ENCODE measurements at regions not wholly inside any gene's neighbourhood (a gene's known extent, or its start where the extent isn't known, plus 50 kb on each side); places are given as distances from the start of the nearest gene placed in this dataset.

GRCh38 chr20:23153696-23154341 lies 67.7 kb upstream of the CD93 start:
- no peak overlapping the region for H3K4me3 ChIP-seq (ENCODE audit: low read depth, low read length)
- no peak for DNase-seq (ENCODE audit: extremely low spot score)
- WGBS, result 84% methylated on average over 4 of the region's 4 CpGs
- H3K36me3 ChIP-seq (ENCODE audit: insufficient read depth), result no peaks in the 10 kb centered on the region
- no peak overlapping the region for H3K27ac ChIP-seq (ENCODE audit: low read depth)
- H3K4me1 ChIP-seq (ENCODE audit: insufficient read depth), result no peaks in the 10 kb centered on the region

- WGBS, result 93% methylated on average over 3 of the region's 3 CpGs
- DNase-seq (ENCODE audit: extremely low spot score), result no peak
- H3K4me1 ChIP-seq (ENCODE audit: insufficient read depth), result no peaks in the 10 kb centered on the region
- no peak overlapping the region for H3K27ac ChIP-seq (ENCODE audit: low read depth)
- no peak overlapping the region for H3K4me3 ChIP-seq (ENCODE audit: low read depth, low read length)
- no peaks in the 10 kb centered on the region for H3K36me3 ChIP-seq (ENCODE audit: insufficient read depth)
Observed at GRCh38 chr20:23152902-23153301, 66.8 kb upstream of the CD93 start.

- Histone ChIP-seq H3K36me3 (ENCODE audit: insufficient read depth) (no peaks in the 10 kb centered on the region), H3K27ac (ENCODE audit: low read depth) (no peak overlapping the region), H3K4me1 (ENCODE audit: insufficient read depth) (no peaks in the 10 kb centered on the region), H3K4me3 (ENCODE audit: low read depth, low read length) (no peak overlapping the region)
- no peak for DNase-seq (ENCODE audit: extremely low spot score)
- WGBS, result 32% methylated on average over 9 of the region's 9 CpGs
Observed at GRCh38 chr20:23152308-23152892, 66.3 kb upstream of the CD93 start.

- H3K4me1 ChIP-seq (ENCODE audit: insufficient read depth), result no peaks in the 10 kb centered on the region
Observed at GRCh38 chr20:23151885-23152284, 65.8 kb upstream of the CD93 start.

GRCh38 chr20:23151008-23151703 lies 65.0 kb upstream of the CD93 start:
- WGBS, result 92% methylated on average over 8 of the region's 8 CpGs
- H3K4me3 ChIP-seq (ENCODE audit: low read depth, low read length), result no peak overlapping the region
- no peak overlapping the region for H3K27ac ChIP-seq (ENCODE audit: low read depth)
- DNase-seq (ENCODE audit: extremely low spot score), result no peak
- H3K4me1 ChIP-seq (ENCODE audit: insufficient read depth), result no peaks in the 10 kb centered on the region
- no peaks in the 10 kb centered on the region for H3K36me3 ChIP-seq (ENCODE audit: insufficient read depth)

More at GRCh38 chr20:23151885-23152284, 65.8 kb upstream of the CD93 start:
- 73% methylated on average over 8 of the region's 8 CpGs for WGBS
- no peak overlapping the region for H3K27ac ChIP-seq (ENCODE audit: low read depth)
- no peak for DNase-seq (ENCODE audit: extremely low spot score)
- H3K4me3 ChIP-seq (ENCODE audit: low read depth, low read length), result no peak overlapping the region
- H3K36me3 ChIP-seq (ENCODE audit: insufficient read depth), result no peaks in the 10 kb centered on the region

GRCh38 chr20:23150304-23151007 lies 64.3 kb upstream of the CD93 start:
- H3K27ac ChIP-seq (ENCODE audit: low read depth), result no peak overlapping the region
- no peak for DNase-seq (ENCODE audit: extremely low spot score)
- 75% methylated on average over 8 of the region's 8 CpGs for WGBS
- no peak overlapping the region for H3K4me3 ChIP-seq (ENCODE audit: low read depth, low read length)
- H3K36me3 ChIP-seq (ENCODE audit: insufficient read depth), result no peaks in the 10 kb centered on the region
- no peaks in the 10 kb centered on the region for H3K4me1 ChIP-seq (ENCODE audit: insufficient read depth)

GRCh38 chr20:23149623-23150279 lies 63.6 kb upstream of the CD93 start:
- Histone ChIP-seq H3K4me3 (ENCODE audit: low read depth, low read length) (no peak overlapping the region), H3K27ac (ENCODE audit: low read depth) (no peak overlapping the region), H3K4me1 (ENCODE audit: insufficient read depth) (no peaks in the 10 kb centered on the region), H3K36me3 (ENCODE audit: insufficient read depth) (no peaks in the 10 kb centered on the region)
- 89% methylated on average over 7 of the region's 7 CpGs for WGBS
- DNase-seq (ENCODE audit: extremely low spot score), result no peak

GRCh38 chr20:23148731-23149570 lies 62.8 kb upstream of the CD93 start:
- no peak overlapping the region for H3K27ac ChIP-seq (ENCODE audit: low read depth)
- WGBS, result 95% methylated on average over 10 of the region's 10 CpGs
- no peaks in the 10 kb centered on the region for H3K36me3 ChIP-seq (ENCODE audit: insufficient read depth)
- no peak for DNase-seq (ENCODE audit: extremely low spot score)
- no peaks in the 10 kb centered on the region for H3K4me1 ChIP-seq (ENCODE audit: insufficient read depth)
- no peak overlapping the region for H3K4me3 ChIP-seq (ENCODE audit: low read depth, low read length)

GRCh38 chr20:23147964-23148730 lies 62.0 kb upstream of the CD93 start:
- peak overlapping the region; percentile 30 for H3K27ac ChIP-seq (ENCODE audit: low read depth)
- H3K36me3 ChIP-seq (ENCODE audit: insufficient read depth), result no peaks in the 10 kb centered on the region
- no peak overlapping the region for H3K4me3 ChIP-seq (ENCODE audit: low read depth, low read length)
- DNase-seq (ENCODE audit: extremely low spot score), result no peak
- no peaks in the 10 kb centered on the region for H3K4me1 ChIP-seq (ENCODE audit: insufficient read depth)
- WGBS, result 72% methylated on average over 9 of the region's 9 CpGs

- no peaks in the 10 kb centered on the region for H3K4me1 ChIP-seq (ENCODE audit: insufficient read depth)
- 60% methylated on average over 4 of the region's 4 CpGs for WGBS
- H3K4me3 ChIP-seq (ENCODE audit: low read depth, low read length), result no peak overlapping the region
- no peak overlapping the region for H3K27ac ChIP-seq (ENCODE audit: low read depth)
- no peak for DNase-seq (ENCODE audit: extremely low spot score)
- no peaks in the 10 kb centered on the region for H3K36me3 ChIP-seq (ENCODE audit: insufficient read depth)
Observed at GRCh38 chr20:23147647-23147963, 61.5 kb upstream of the CD93 start.

GRCh38 chr20:23146857-23147637 lies 60.9 kb upstream of the CD93 start:
- 79% methylated on average over 7 of the region's 7 CpGs for WGBS
- Histone ChIP-seq H3K27ac (ENCODE audit: low read depth) (no peak overlapping the region), H3K36me3 (ENCODE audit: insufficient read depth) (no peaks in the 10 kb centered on the region), H3K4me3 (ENCODE audit: low read depth, low read length) (no peak overlapping the region), H3K4me1 (ENCODE audit: insufficient read depth) (no peaks in the 10 kb centered on the region)
- DNase-seq (ENCODE audit: extremely low spot score), result no peak

- no peaks in the 10 kb centered on the region for H3K36me3 ChIP-seq (ENCODE audit: insufficient read depth)
- no peaks in the 10 kb centered on the region for H3K4me1 ChIP-seq (ENCODE audit: insufficient read depth)
- WGBS, result 92% methylated on average over 9 of the region's 9 CpGs
- no peak for DNase-seq (ENCODE audit: extremely low spot score)
- H3K4me3 ChIP-seq (ENCODE audit: low read depth, low read length), result no peak overlapping the region
- H3K27ac ChIP-seq (ENCODE audit: low read depth), result no peak overlapping the region
Observed at GRCh38 chr20:23146181-23146580, 60.1 kb upstream of the CD93 start.

Data from urinary bladder (tissue), 3 donors.